Hepatocyte (in vitro differentiated cells): ENCODE measurements at regions not wholly inside any gene's neighbourhood (a gene's known extent, or its start where the extent isn't known, plus 50 kb on each side); places are given as distances from the start of the nearest gene placed in this dataset.

Experiments
- DNase-seq: peaks from one replicate; pipeline ENCODE4 v3.0.0-alpha.2; 2016; ENCODE audit warnings: low spot score
- H2AFZ ChIP-seq: fragments of 200-600 bp; sonication (generic); 2 replicates; pipeline ENCODE4 v1.6.0; 2016; ENCODE audit warnings: antibody characterized with exemption, mild to moderate bottlenecking
- H3K27ac ChIP-seq: fragments of 200-600 bp; sonication (generic); 2 replicates; pipeline ENCODE4 v1.5.1; 2016; ENCODE audit warnings: mild to moderate bottlenecking
- H3K27me3 ChIP-seq: fragments of 200-600 bp; sonication (generic); 2 replicates; pipeline ENCODE4 v1.6.1; 2016
- H3K36me3 ChIP-seq: fragments of 200-600 bp; sonication (generic); replicated peaks from 2 replicates; pipeline ENCODE4 v1.5.1; 2016; ENCODE audit warnings: low read depth; ENCODE audit not compliant: insufficient read depth
- H3K4me1 ChIP-seq: fragments of 200-600 bp; sonication (generic); 2 replicates; pipeline ENCODE4 v1.5.1; 2016; ENCODE audit warnings: mild to moderate bottlenecking, moderate library complexity; ENCODE audit not compliant: insufficient read depth
- H3K4me2 ChIP-seq: fragments of 200-600 bp; sonication (generic); 2 replicates; pipeline ENCODE4 v1.6.0; 2016
- H3K4me3 ChIP-seq: fragments of 200-600 bp; sonication (generic); 2 replicates; pipeline ENCODE4 v1.5.1; 2016; ENCODE audit warnings: mild to moderate bottlenecking
- H3K79me2 ChIP-seq: fragments of 200-600 bp; sonication (generic); 2 replicates; pipeline ENCODE4 v1.6.0; 2017; ENCODE audit warnings: mild to moderate bottlenecking
- H3K9me2 ChIP-seq: fragments of 200-600 bp; sonication (generic); replicated peaks from 2 replicates; pipeline ENCODE4 v1.6.0; 2017; ENCODE audit warnings: mild to moderate bottlenecking; ENCODE audit not compliant: insufficient read depth
- H3K9me3 ChIP-seq: fragments of 200-600 bp; sonication (generic); 2 replicates; pipeline ENCODE4 v1.5.1; 2016; ENCODE audit warnings: low read depth, mild to moderate bottlenecking
- H4K20me1 ChIP-seq: fragments of 200-600 bp; sonication (generic); 2 replicates; pipeline ENCODE4 v1.6.0; 2016; ENCODE audit warnings: mild to moderate bottlenecking; ENCODE audit not compliant: insufficient read depth, poor library complexity, severe bottlenecking
- CTCF ChIP-seq: fragments of 200-600 bp; sonication (generic); IDR thresholded peaks from 2 replicates; pipeline ENCODE4 v1.5.1; 2016; ENCODE audit warnings: antibody characterized with exemption, mild to moderate bottlenecking; ENCODE audit not compliant: poor library complexity
- EZH2 ChIP-seq: fragments of 200-600 bp; sonication (generic); IDR thresholded peaks from 2 replicates; pipeline ENCODE4 v1.6.1; 2016; ENCODE audit warnings: antibody characterized with exemption, mild to moderate bottlenecking, borderline replicate concordance
- EZH2phosphoT487 ChIP-seq: fragments of 200-600 bp; sonication (generic); IDR thresholded peaks from one replicate; pipeline ENCODE4 v1.6.1; 2018; ENCODE audit warnings: antibody characterized with exemption, mild to moderate bottlenecking, low read depth, moderate library complexity; ENCODE audit not compliant: unreplicated experiment, severe bottlenecking
- WGBS: methylation state at CpG from one replicate; pipeline ENCODE4 v1.1.6; 2016; ENCODE audit warnings: low lambda C conversion rate; ENCODE audit errors: missing lambda C conversion rate; 5-methylcytosine and 5-hydroxymethylcytosine counted together

- Histone ChIP-seq H3K79me2 (no peaks in the 10 kb centered on the region), H3K9me2 (no peaks in the 10 kb centered on the region), H3K9me3 (no peaks in the 10 kb centered on the region), H3K27me3 (no peaks in the 10 kb centered on the region), H3K4me1 (no peaks in the 10 kb centered on the region), H3K36me3 (no peaks in the 10 kb centered on the region), H3K27ac (no peak overlapping the region), H4K20me1 (no peaks in the 10 kb centered on the region), H2AFZ (no peak overlapping the region), H3K4me3 (no peak overlapping the region), H3K4me2 (no peak overlapping the region)
- TF ChIP-seq CTCF (no peak), EZH2 (no peak), EZH2phosphoT487 (no peak)
- DNase-seq, result no peak
- WGBS, result 83% methylated on average over 1 of the region's 1 CpG
Measured at GRCh38 chr11:28999620-29000019, 891.4 kb downstream of the METTL15 start.

- no peak overlapping the region for H3K4me3 ChIP-seq
- H3K4me2 ChIP-seq, result no peak overlapping the region
- no peak for TF ChIP-seq CTCF
- TF ChIP-seq EZH2, result no peak
- TF ChIP-seq EZH2phosphoT487, result no peak
- no peaks in the 10 kb centered on the region for H4K20me1 ChIP-seq
- no peaks in the 10 kb centered on the region for H3K36me3 ChIP-seq
- no peak overlapping the region for H3K27ac ChIP-seq
- WGBS, result 63% methylated on average over 2 of the region's 2 CpGs
- DNase-seq, result no peak
- no peaks in the 10 kb centered on the region for H3K27me3 ChIP-seq
- no peaks in the 10 kb centered on the region for H3K9me2 ChIP-seq
- no peaks in the 10 kb centered on the region for H3K9me3 ChIP-seq
- H3K79me2 ChIP-seq, result no peaks in the 10 kb centered on the region
- H3K4me1 ChIP-seq, result no peaks in the 10 kb centered on the region
- no peak overlapping the region for H2AFZ ChIP-seq
Measured at GRCh38 chr11:28992996-28993395, 884.8 kb downstream of the METTL15 start.

GRCh38 chr11:28984231-28984630 is 876.0 kb downstream of the METTL15 start:
- TF ChIP-seq EZH2, result no peak
- no peak for TF ChIP-seq EZH2phosphoT487
- no peak for TF ChIP-seq CTCF
- Histone ChIP-seq H3K36me3 (no peaks in the 10 kb centered on the region), H3K4me3 (no peak overlapping the region), H3K27me3 (no peaks in the 10 kb centered on the region), H2AFZ (no peak overlapping the region), H3K27ac (no peak overlapping the region), H4K20me1 (no peaks in the 10 kb centered on the region), H3K4me2 (no peak overlapping the region), H3K4me1 (no peaks in the 10 kb centered on the region), H3K79me2 (no peaks in the 10 kb centered on the region), H3K9me3 (no peaks in the 10 kb centered on the region), H3K9me2 (no peaks in the 10 kb centered on the region)
- no peak for DNase-seq
- WGBS, result 89% methylated on average over 4 of the region's 4 CpGs

- Histone ChIP-seq H3K4me2 (no peak overlapping the region), H4K20me1 (no peaks in the 10 kb centered on the region), H3K4me1 (no peaks in the 10 kb centered on the region), H3K27ac (no peak overlapping the region), H3K4me3 (no peak overlapping the region), H2AFZ (no peak overlapping the region), H3K79me2 (no peaks in the 10 kb centered on the region), H3K9me3 (no peaks in the 10 kb centered on the region), H3K27me3 (no peaks in the 10 kb centered on the region), H3K36me3 (no peaks in the 10 kb centered on the region), H3K9me2 (no peaks in the 10 kb centered on the region)
- TF ChIP-seq EZH2 (no peak), EZH2phosphoT487 (no peak), CTCF (no peak)
- WGBS, result 91% methylated on average over 3 of the region's 3 CpGs
- DNase-seq, result no peak
Measured at GRCh38 chr11:28983780-28984179, 875.6 kb downstream of the METTL15 start.
